ENCODE measurements at regions not wholly inside any gene's neighbourhood (a gene's known extent, or its start where the extent isn't known, plus 50 kb on each side); places are given as distances from the start of the nearest gene placed in this dataset.
A peak's percentile ranks its signal among the peaks of the same experiment; 100 is the strongest.

DNA sequence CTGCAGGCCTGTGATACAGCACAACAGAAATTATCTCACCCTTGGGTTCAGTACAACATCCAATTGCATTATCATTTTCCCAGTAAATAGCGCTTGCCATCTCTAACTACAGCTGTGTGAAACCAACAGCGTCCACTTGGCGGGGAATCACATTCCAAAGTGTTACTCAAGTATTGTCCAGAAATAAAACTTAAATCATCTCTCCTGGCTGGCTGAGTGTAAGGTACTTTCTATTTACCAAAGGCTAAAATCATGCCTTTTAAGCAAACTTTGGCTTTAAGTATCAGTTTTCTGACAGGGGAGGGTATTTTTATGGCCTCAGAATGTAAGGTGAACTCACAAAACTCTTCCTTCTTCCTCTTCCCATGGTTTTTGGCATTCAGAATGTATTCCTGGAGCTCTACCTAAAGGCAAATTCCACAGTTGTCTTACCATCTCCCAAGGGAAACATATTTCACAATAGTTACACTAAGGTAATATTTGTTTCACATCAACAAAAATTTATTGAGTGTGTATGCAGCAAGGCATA is 205.6 kb upstream of the MPDZ start:
- no peak for DNase-seq (ENCODE audit: low spot score)

DNA sequence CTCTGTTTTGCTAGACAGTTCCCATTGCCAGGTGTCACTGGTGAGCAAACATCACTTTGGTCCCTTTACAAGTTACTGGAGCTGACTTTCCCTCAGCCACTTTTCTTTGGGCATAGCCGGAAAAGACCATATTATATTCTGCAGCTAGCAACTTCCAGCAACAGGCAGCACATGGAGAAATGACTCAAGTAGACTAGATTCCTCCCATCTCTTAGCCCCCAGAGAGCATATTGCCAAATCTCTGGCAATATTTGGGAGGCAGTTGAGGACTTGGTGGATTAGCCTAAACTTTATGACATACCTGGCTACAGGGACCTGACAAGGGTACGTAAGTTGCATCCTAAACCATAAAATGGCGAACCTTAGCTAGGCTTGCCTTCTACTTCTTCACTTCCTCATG is 204.7 kb upstream of the MPDZ start:
- no peak for DNase-seq (ENCODE audit: low spot score)

GRCh38 chr9:13481274-13481673 is 201.8 kb upstream of the MPDZ start:
- DNase-seq (ENCODE audit: low spot score): no peak

- no peak for DNase-seq (ENCODE audit: low spot score)
These were observed 201.2 kb upstream of the MPDZ start for GRCh38 chr9:13480693-13481092.

DNA sequence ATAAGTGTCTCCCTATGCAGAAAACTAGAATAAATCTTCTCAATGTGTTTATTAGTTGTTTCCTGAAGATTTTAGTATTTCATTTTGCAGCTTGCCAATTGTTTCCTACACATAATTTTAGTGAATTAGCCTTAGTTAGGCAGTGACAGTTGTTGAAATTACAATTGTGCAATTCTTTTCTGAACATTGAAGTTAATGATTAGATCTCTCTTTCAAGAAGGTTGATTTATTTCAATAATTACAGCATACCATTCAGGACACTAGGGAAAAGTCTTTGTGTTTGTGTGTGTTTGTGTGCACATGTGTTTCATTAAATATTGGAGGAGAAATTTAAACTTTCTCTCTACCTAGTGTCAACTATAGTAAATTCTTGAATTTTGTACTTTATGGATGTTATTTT is 199.6 kb upstream of the MPDZ start:
- no peak for DNase-seq (ENCODE audit: low spot score)

DNA sequence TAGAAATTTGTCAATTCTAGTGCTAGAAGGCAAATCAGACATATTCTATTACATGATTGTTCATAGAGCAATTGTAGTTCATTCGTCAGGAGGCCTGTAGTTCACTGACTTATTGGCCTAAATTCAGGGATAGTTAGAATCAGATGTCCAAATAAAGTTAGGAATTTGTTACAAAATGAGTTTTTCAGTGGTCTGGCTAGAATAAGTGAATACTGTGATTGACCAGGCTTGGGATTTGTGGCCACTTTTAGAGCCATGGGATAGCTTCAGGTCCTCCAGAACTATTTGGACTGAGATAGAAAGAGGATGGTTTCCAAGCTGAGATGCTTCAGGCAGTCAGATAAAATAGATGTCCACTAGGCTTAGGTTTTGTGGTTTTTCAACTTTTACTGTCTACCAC is 199.1 kb upstream of the MPDZ start:
- DNase-seq (ENCODE audit: low spot score): no peak

GRCh38 chr9:13478160-13478559 is 198.7 kb upstream of the MPDZ start:
- DNase-seq (ENCODE audit: low spot score): no peak

DNA sequence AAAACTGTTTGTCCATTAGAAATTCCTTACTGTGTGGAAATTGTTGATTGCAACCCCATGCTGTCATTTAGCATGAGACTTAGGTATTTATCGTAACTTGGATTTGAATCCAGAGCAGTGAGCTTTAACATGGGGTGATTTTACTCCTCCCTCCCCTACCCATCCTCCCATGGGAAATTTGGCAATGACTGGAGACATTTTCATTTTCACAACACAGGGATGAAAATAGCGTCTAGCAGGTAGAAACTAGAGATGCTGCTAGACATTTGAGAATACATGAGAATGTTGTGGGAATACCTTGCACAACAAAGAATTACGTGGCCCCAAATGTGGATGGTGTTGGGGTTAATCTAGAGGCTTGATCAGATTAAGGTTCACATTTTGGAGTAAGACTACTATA is 191.3 kb upstream of the MPDZ start:
- DNase-seq (ENCODE audit: low spot score): no peak

- DNase-seq (ENCODE audit: low spot score): no peak
These were observed 187.7 kb upstream of the MPDZ start for GRCh38 chr9:13467157-13467556.

DNA sequence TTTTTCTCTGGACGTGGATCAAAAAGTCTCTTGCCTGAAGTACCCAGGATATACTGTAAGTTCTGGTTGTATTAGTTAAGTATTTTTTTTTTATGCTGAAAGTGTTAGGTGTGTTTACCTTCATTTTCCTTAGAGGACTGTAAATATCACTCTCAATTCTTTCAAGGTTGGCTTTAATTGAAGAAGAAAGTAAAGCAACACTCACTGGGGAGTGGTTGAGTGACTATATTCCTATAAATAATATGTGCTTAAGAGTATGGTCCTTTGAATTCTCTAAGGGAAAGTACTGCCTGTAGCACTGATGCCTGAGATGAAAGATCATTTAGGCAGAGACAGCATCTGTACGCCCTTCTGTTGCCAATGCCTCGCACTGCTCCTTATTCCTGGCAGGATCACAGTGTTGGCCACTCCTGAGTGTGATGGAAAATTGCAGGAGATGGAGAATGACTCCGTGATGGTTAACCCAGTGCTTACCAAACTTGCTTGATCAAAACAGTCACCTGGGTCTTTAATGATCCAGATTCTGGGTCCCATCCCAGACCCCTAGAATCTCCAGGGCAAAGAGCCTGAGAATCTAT is 182.0 kb upstream of the MPDZ start:
- DNase-seq (ENCODE audit: low spot score): no peak

DNA sequence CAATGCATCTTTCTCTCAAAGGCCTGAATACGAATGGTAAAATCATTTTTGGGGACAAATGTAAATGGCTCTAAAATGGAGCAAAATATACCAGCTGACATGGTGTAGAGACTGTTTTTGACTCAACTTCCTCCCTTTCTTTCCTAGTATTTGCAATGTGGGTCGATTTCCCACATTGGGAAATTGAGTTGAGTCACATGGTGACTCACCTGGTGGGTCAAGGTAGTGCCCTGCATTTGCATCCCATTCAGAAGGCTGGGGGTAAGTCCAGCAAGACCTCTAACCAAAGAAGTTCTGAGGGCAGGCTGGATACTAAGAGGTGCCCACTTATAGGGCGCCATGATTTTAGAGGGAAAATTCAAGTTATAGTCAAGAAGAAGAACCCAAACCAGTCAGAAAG is 179.6 kb upstream of the MPDZ start:
- DNase-seq (ENCODE audit: low spot score): peak; percentile 31

GRCh38 chr9:13457795-13458194 is 178.3 kb upstream of the MPDZ start:
- DNase-seq (ENCODE audit: low spot score): no peak

DNA sequence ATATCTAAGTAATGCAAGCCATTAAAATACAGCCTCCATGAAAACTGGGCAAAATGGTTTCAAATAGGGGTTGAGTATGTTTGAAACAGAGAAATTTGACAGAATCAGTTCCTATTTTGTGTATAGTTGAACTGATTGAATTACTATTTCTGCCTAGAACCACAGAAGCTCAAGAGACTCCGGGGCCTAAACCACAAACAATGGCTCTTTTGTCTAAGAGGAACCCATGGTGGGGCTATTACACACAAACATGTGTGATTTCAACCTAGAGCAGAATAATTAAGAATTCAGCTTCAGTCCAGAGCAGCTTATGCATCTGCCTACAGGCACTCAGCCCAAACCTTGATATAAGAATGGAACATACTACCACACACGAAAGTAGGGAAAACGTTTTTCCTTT is 171.2 kb upstream of the MPDZ start:
- no peak for DNase-seq (ENCODE audit: low spot score)

DNA sequence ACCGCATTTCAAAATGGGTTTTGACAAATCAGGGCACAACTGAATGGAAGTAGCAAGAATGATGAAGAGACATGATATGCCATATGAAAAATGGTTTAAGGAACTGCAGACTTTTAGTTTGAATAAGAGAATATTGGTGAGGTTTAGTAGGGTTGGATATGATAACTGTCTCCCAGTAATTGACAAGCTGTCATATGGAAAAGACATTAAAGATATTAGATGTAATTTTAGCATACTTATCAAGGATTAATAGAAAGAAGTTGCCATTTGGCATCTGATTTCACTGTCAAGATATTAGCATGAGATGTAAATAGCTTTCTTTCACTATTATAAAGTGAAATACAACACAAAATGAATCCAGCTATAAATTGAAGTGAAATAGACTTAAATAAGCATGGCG is 169.0 kb upstream of the MPDZ start:
- no peak for DNase-seq (ENCODE audit: low spot score)

DNA sequence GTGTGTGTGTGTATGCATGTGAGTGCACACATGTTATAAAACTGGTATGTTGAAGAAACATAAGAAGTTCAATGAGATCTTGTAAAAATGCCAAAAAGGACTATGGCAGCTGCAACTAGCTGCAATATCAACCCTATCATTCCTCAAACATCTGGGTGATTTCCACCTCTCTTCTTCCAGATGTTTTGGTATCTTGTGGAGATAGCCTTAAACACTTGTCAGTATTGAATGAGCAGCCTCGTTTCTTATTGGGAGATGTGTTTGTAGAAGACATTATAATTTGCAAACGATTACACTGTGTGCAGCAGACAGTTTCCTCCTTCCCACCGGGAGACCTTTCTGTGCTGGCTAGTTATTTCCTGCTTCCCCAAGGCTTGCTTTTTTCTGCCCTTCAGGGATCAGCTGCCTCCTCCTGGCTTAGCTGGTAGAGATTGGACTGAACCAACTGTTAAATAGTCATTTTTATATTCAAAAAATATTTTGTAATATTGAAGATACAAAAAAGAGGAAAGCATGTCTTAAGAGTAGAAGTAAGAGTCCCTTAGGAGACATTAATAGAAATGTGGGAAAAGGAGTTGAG is 168.4 kb upstream of the MPDZ start:
- no peak for DNase-seq (ENCODE audit: low spot score)

DNA sequence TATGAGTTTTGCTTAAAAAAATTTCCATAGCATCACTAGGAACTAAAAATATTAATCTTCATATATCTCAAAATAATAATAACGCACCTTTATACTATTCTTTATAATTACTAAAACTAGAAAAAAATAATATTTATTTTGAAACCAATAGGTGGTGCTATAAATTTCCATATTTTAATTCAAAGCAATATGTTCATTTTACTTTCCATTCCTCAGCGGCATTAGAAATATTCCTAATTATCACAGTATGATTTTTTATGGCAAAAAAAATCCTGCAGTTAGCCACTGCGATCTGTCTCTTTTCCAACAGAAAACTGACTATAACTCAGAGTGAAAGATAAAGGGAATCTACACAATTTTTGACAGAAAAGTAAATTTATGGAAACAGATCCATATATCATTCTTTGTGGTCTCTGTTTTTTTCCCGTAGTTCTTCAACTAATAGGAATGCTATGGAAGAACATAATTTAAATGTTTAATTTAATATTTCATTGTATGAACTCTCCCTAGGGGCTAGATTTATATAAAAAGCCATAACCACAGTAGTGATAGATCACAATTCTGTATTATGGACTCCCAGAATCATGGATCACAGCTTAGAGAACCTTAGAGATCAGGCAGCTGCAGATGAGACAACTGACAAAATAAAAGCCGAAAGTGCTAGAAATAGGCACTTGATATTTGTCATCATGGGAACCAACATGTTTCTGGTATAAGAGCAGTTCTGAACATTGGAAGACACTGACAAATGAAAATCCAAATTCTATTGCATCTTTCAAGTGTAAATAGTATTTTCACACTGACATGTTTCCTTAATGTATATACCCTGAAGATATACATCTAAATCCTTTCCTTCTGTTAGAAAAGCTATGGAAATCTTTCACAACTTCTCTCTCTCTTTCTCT is 167.7 kb upstream of the MPDZ start:
- no peak for DNase-seq (ENCODE audit: low spot score)

DNA sequence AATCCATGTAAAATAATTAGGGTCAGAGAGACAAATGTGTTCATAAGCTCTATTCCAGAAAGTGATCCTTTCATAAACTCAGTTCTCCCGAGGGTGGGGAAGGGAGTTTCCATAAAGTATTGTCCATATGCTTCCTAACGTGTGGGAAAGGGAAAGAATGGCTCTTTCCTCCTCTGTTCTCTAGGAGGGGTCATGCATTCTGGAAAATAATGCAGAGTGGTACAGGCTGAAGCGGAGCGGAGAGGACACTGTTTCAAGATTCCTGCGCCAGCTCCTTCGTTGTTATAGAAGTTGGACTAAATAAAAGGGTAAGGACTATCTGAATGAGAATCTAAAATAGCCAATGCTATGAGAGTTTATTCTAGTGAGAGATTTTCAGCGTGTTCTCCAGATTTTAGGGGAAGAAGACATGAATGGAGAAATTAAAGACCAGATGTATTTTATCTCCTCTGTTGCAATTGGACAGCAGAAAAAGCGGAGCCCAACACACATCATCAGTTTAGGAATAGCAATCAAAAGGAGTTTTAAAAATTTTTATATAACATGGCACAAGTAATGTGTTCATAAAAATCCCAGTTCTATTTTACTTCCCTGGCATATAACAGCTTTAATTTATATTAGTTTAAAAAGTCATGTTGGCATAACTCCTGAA is 166.9 kb upstream of the MPDZ start:
- DNase-seq (ENCODE audit: low spot score): no peak

DNA sequence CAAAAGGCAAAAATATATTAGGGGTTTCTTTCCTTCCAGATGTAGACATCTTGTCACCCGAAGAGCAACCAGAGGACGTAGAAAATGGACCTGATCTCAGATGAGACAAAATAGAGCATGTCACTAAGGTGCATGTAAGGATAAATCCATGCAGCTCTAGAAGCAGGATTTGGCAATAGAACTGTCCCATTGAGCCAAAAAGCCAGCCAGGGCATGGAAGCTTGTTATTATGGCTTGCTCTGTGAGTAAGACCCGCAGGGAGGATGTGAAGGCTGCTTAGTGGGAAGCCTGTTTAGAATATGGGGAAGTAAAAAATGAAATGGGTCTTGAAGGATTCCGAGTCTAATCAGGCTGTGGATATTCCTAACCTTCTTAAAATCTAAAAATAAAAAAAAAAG is 165.6 kb upstream of the MPDZ start:
- DNase-seq (ENCODE audit: low spot score): no peak

DNA sequence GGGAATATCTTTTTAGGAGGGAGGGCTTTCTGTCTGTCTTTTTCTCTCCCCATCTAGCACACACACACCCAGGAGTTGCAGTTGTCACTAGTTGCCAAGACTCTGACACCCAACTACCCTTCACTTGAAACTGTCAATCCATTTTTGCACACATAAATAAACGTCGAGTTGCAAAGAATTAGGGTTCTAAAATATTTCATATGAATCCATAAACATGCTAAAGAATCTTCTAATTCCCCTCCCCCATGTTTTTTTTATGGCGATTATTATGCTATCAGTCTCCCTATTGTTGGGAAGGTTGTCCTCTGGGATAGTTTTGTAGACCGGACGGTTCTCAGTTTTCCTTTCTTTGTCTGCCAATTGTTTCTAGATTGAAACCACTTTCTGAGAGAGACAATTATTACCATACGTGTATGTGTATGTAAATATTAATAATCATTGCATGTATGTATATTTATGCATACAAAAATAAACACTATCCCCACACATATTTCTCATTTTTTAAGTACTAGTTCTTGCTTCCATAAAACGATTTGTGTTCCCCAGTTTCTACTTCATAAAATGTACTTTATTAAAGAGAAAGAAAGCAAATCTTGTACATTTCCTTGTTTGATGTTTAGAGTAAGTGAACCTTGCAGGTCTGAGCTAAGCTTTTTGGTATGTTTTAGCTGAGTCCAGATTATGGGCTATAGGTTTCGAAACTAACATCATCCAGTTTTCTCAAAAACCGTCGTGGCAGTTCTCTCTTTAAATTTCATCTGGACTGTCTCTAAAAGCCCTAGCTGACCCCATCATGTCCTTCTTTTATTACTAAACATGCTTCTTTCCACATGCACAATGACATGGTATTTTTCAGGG is 165.0 kb upstream of the MPDZ start:
- no peak for DNase-seq (ENCODE audit: low spot score)

DNA sequence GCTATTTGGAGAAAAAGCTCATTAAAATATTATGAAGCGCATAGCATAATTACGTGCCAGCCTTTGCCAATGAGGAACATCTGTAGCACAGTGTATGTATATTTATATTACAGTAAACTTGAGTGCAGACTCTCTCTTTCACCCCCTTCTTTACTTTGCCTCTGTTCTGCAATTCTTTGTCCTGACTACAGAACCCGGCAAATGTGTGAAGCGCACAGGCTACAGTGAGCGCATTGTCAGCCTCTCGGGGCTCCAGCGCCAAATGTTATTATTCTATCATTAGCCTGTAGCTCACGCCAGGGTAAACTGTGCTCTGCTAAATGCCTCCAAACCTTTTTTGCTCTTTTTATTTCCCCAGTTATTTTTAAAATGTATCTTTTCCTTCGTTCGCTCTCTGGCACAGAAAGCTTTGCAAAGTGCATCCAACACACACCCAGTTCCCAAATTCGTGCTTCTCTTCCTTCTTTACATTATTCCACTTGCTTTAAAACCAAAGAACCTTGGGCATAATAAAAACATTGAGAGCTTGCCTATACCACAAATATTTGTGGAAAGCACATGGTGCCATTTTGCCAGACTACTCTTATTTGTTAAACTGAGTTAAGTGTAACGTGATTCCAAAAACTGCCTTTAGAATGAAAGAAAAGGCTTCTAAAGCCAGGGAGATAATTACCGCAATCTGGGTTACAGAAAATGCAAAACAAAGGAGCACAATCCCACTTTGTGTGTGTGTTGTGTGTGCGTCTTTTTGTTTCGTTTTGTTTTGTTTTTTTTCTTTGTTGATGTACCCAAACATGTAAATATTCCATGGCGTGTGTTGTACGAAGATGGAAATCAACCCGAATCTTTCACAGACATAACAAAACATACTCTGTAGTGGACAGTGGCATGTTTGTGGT is 164.1 kb upstream of the MPDZ start:
- no peak for DNase-seq (ENCODE audit: low spot score)
